PC-9 (cell line): ENCODE measurements at regions not wholly inside any gene's neighbourhood (a gene's known extent, or its start where the extent isn't known, plus 50 kb on each side); places are given as distances from the start of the nearest gene placed in this dataset.

Experiments used
- EZH2 ChIP-seq: fragments of 200-600 bp; sonication (generic); IDR thresholded peaks from 2 replicates; pipeline ENCODE4 v1.8.0; 2017; ENCODE audit warnings: antibody characterized with exemption, low read depth
- TF ChIP-seq, protein P1 (sequence below): fragments of 200-600 bp; sonication (generic); conservative IDR thresholded peaks from 2 replicates; pipeline ENCODE4 v1.6.1; 2017; ENCODE audit warnings: mixed run types, antibody characterized with exemption, mild to moderate bottlenecking, moderate library complexity

DNA sequence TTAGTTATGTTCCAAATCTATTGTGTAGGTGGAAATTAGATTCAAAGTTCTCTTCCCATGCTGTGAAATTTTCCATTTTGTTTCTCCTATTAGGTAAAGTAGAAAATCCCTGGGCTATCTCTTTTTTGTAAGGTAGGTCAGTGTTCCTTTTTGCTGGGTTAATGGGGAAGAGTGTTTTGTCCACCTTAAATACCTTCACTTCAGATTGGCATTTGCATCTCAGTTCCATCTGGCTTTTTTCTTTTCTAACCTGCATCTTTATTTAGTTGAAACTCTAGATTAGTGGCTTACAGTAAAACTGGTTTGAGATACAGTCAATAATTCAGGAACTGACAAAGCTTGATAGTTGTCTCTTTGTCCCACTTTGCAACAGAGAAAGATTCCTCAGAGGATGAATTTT lies 1115.8 kb downstream of the PDHA2 start:
- TF ChIP-seq, protein P1, sequence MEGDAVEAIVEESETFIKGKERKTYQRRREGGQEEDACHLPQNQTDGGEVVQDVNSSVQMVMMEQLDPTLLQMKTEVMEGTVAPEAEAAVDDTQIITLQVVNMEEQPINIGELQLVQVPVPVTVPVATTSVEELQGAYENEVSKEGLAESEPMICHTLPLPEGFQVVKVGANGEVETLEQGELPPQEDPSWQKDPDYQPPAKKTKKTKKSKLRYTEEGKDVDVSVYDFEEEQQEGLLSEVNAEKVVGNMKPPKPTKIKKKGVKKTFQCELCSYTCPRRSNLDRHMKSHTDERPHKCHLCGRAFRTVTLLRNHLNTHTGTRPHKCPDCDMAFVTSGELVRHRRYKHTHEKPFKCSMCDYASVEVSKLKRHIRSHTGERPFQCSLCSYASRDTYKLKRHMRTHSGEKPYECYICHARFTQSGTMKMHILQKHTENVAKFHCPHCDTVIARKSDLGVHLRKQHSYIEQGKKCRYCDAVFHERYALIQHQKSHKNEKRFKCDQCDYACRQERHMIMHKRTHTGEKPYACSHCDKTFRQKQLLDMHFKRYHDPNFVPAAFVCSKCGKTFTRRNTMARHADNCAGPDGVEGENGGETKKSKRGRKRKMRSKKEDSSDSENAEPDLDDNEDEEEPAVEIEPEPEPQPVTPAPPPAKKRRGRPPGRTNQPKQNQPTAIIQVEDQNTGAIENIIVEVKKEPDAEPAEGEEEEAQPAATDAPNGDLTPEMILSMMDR = no peak
- no peak for TF ChIP-seq EZH2
